GM23338 (cell line): ENCODE measurements at regions not wholly inside any gene's neighbourhood (a gene's known extent, or its start where the extent isn't known, plus 50 kb on each side); places are given as distances from the start of the nearest gene placed in this dataset.

Experiments used
- EZH2 ChIP-seq: fragments of 200-600 bp; sonication (generic); IDR thresholded peaks from one replicate; pipeline ENCODE4 v1.8.0; 2017; ENCODE audit warnings: antibody characterized with exemption, mild to moderate bottlenecking, low read depth; ENCODE audit not compliant: unreplicated experiment
- EZH2phosphoT487 ChIP-seq: fragments of 200-600 bp; sonication (generic); IDR thresholded peaks from one replicate; pipeline ENCODE4 v1.8.1; 2018; ENCODE audit warnings: antibody characterized with exemption; ENCODE audit not compliant: unreplicated experiment
- TF ChIP-seq, protein P1 (sequence below), 2 experiments: fragments of 200-600 bp in 1 of 2; sonication (generic) in 1 of 2; conservative IDR thresholded peaks; 2 replicates each; pipeline versions ENCODE4 v1.5.1 to v1.6.1; 2016 to 2017; ENCODE audit warnings: antibody characterized with exemption in 2 of 2, low read depth in 2 of 2, mild to moderate bottlenecking in 2 of 2, moderate library complexity in 1 of 2

DNA sequence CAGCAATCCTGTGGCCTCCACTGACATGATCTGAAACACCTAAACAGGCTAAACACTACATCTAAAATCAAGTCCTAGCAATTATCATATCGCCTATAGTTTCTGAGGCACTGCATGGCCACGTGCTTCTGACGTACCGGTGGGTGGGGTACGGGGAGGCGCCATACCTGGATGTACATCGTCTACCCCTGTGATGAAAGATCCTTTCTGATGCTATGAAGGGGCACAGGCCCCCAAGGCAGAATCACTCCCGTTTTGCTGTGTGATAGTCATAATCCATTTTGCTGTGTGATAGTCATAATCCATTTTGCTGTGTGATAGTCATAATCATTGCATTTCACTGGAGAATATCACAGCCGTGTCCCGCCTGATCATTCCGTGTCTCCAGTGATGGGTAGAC lies 118.7 kb upstream of the SOX1 start:
- TF ChIP-seq, protein P1, sequence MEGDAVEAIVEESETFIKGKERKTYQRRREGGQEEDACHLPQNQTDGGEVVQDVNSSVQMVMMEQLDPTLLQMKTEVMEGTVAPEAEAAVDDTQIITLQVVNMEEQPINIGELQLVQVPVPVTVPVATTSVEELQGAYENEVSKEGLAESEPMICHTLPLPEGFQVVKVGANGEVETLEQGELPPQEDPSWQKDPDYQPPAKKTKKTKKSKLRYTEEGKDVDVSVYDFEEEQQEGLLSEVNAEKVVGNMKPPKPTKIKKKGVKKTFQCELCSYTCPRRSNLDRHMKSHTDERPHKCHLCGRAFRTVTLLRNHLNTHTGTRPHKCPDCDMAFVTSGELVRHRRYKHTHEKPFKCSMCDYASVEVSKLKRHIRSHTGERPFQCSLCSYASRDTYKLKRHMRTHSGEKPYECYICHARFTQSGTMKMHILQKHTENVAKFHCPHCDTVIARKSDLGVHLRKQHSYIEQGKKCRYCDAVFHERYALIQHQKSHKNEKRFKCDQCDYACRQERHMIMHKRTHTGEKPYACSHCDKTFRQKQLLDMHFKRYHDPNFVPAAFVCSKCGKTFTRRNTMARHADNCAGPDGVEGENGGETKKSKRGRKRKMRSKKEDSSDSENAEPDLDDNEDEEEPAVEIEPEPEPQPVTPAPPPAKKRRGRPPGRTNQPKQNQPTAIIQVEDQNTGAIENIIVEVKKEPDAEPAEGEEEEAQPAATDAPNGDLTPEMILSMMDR (conservative IDR thresholded peaks at IDR 0.05; ENCODE audit: low read depth in 2 of 2), result no peak
- TF ChIP-seq EZH2 (no peak), EZH2phosphoT487 (no peak)
